ENCODE measurements at regions not wholly inside any gene's neighbourhood (a gene's known extent, or its start where the extent isn't known, plus 50 kb on each side); places are given as distances from the start of the nearest gene placed in this dataset.

DNA sequence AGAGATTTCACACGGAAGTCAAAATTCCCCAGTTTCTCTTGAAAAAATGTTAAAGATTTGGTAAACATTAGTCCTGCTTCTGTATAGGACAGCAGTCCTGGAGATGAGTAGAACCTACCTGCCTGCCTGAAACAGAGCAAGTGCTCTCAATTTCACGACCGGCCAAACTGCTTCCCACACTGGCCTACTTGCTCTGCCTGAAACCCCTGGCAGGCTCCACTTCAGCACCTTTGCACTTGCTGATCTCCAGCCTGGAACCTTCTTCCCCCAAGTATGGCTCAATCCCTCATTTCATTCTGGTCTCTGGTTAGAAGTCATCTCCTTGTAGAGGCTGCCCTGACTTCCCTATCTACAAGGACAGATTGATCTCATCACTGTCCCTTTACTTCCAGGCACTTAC lies 271.4 kb downstream of the DLEU7 start:
- Histone ChIP-seq H3K4me1 (no peaks in the 10 kb centered on the region), H3K36me3 (no peaks in the 10 kb centered on the region), H3K27me3 (no peaks in the 10 kb centered on the region), H3K4me3 (ENCODE audit: low read depth, low read length) (no peak overlapping the region), H3K9me3 (no peaks in the 10 kb centered on the region; the same call in 1 of the 2 replicates)
- no peak for DNase-seq
- TF ChIP-seq, protein P1, sequence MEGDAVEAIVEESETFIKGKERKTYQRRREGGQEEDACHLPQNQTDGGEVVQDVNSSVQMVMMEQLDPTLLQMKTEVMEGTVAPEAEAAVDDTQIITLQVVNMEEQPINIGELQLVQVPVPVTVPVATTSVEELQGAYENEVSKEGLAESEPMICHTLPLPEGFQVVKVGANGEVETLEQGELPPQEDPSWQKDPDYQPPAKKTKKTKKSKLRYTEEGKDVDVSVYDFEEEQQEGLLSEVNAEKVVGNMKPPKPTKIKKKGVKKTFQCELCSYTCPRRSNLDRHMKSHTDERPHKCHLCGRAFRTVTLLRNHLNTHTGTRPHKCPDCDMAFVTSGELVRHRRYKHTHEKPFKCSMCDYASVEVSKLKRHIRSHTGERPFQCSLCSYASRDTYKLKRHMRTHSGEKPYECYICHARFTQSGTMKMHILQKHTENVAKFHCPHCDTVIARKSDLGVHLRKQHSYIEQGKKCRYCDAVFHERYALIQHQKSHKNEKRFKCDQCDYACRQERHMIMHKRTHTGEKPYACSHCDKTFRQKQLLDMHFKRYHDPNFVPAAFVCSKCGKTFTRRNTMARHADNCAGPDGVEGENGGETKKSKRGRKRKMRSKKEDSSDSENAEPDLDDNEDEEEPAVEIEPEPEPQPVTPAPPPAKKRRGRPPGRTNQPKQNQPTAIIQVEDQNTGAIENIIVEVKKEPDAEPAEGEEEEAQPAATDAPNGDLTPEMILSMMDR (IDR thresholded peaks at IDR 0.05; ENCODE audit: low read depth, low read length) = no peak

DNA sequence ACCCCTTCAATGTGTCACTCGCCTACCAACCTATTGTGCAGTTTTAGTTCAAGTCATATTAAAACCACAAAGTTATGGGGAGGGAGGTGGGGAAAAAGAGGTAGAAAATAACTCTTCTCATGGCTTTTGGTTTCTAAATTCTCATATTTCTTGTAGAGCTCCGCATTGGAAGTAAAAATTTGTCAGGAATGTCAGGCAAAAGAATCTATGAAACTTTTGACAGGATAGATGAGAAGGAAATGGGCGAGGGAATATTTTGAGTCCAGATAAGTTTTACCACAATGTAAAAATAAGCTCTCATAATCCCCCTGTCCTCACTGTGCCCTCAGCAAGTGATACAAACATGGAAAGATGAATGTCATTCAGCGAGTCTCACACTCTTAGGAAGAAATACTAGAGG lies 270.4 kb downstream of the DLEU7 start:
- Histone ChIP-seq H3K4me3 (ENCODE audit: low read depth, low read length) (no peak overlapping the region), H3K36me3 (no peaks in the 10 kb centered on the region), H3K9me3 (no peaks in the 10 kb centered on the region; the same call in 1 of the 2 replicates), H3K27me3 (no peaks in the 10 kb centered on the region), H3K4me1 (no peaks in the 10 kb centered on the region)
- no peak for DNase-seq
- TF ChIP-seq, protein P1 (IDR thresholded peaks at IDR 0.05; ENCODE audit: low read depth, low read length) = no peak

DNA sequence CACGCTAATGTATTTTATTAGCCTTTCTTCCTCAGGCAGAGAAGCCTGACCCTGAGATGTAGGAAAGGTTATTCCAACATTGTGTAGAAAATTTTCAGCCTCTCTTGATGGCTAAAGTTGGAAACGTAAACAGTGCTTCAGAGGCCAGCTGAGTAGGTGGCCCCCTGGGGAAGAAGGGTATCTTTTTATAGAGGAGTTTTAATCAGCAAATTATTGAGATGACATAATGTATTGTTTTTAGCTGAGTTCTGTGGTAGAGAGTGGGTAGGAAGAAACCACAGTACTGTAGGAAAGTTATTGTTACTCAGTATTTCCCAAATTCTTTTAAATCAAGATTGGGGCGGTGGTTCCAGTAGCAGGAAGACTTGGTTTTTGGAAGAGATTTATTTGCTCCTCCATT lies 268.8 kb downstream of the DLEU7 start:
- no peak for DNase-seq
- no peaks in the 10 kb centered on the region; the same call in 1 of the 2 replicates for H3K9me3 ChIP-seq
- TF ChIP-seq, protein P1 (IDR thresholded peaks at IDR 0.05; ENCODE audit: low read depth, low read length) = no peak
- H3K4me1 ChIP-seq = no peaks in the 10 kb centered on the region
- no peak overlapping the region for H3K4me3 ChIP-seq (ENCODE audit: low read depth, low read length)
- no peaks in the 10 kb centered on the region for H3K36me3 ChIP-seq
- no peaks in the 10 kb centered on the region for H3K27me3 ChIP-seq

DNA sequence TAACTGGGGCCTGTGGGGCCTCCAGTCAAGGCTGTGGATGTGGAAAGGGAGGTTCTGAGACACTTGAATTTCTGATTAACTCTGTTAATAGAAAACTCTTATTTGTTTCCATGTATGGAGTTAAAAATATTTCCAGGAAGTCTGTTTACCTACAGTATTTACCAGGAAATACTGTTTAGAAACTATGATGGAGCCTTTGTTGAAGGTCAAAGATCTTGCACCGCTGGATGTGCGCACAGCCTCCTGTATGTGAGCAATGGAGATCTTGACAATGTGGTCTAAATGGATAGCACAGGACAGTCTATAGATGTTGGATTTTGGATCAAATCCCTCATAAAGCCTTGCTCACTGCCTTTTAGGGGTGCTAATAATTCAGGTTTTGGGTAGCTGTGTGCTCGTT lies 268.4 kb downstream of the DLEU7 start:
- no peaks in the 10 kb centered on the region; the same call in 1 of the 2 replicates for H3K9me3 ChIP-seq
- no peaks in the 10 kb centered on the region for H3K4me1 ChIP-seq
- H3K27me3 ChIP-seq = no peaks in the 10 kb centered on the region
- H3K4me3 ChIP-seq (ENCODE audit: low read depth, low read length) = no peak overlapping the region
- no peak for DNase-seq
- H3K36me3 ChIP-seq = no peaks in the 10 kb centered on the region
- TF ChIP-seq, protein P1 (IDR thresholded peaks at IDR 0.05; ENCODE audit: low read depth, low read length) = no peak

DNA sequence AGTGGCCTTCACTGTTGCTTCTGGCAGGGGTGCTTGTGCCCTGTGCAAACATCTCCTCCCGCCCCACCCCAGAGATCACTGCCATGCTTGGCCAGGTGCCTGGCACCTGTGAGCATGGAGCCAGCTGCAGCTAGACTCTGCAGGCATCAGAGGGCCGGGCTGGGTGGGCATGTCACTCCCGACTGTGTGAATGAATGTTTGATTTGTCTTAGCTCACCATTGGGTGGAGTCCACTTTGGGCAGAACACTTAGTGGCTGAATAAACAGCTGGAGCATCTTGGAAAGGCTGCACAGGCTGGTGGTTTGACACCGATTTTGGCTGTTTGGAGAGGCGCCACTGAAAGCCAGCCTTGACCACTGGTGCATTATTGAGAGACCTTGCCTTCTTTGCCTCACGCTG lies 267.3 kb downstream of the DLEU7 start:
- TF ChIP-seq, protein P1 (IDR thresholded peaks at IDR 0.05; ENCODE audit: low read depth, low read length) = no peak
- Histone ChIP-seq H3K4me1 (no peaks in the 10 kb centered on the region), H3K36me3 (no peaks in the 10 kb centered on the region), H3K4me3 (ENCODE audit: low read depth, low read length) (no peak overlapping the region), H3K9me3 (no peaks in the 10 kb centered on the region; the same call in 1 of the 2 replicates), H3K27me3 (no peaks in the 10 kb centered on the region)
- no peak for DNase-seq

DNA sequence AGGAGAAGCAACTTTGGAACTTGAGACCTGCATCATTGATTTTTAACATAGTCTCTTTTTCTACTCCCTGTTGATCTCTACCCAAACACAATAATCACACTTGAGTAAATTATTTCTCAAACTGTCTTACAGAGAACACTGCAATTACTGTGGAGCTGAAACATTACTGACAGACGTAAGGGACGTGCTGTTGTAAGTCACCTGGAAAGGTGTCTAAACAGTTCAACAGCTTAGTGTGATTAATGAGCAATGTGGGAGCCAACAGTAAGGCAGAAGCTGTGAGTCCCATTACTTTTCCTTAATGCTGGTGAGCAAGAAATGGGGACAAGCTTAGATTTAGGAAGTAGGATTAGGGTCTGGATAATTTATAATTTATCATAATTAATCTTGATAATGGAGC lies 265.7 kb downstream of the DLEU7 start:
- Histone ChIP-seq H3K4me1 (no peaks in the 10 kb centered on the region), H3K9me3 (no peaks in the 10 kb centered on the region; the same call in 1 of the 2 replicates), H3K4me3 (ENCODE audit: low read depth, low read length) (no peak overlapping the region), H3K27me3 (no peaks in the 10 kb centered on the region), H3K36me3 (no peaks in the 10 kb centered on the region)
- DNase-seq = no peak
- TF ChIP-seq, protein P1 (IDR thresholded peaks at IDR 0.05; ENCODE audit: low read depth, low read length) = no peak
